AG09309 (cell line): ENCODE measurements at regions not wholly inside any gene's neighbourhood (a gene's known extent, or its start where the extent isn't known, plus 50 kb on each side); places are given as distances from the start of the nearest gene placed in this dataset.

ENCODE experiments used
- DNase-seq: peaks from one replicate; pipeline ENCODE4 v3.0.0-alpha.2; 2010; ENCODE audit warnings: low read depth
- H3K4me3 ChIP-seq: 2 replicates; pipeline ENCODE4 v1.5.1; 2011; ENCODE audit warnings: mild to moderate bottlenecking, low read depth, low read length, moderate library complexity; ENCODE audit not compliant: control insufficient read depth
- TF ChIP-seq, protein P1 (sequence below): IDR thresholded peaks from 2 replicates; pipeline ENCODE4 v1.5.1; 2011; ENCODE audit warnings: mild to moderate bottlenecking, low read depth, low read length, inconsistent platforms; ENCODE audit not compliant: insufficient read depth, control insufficient read depth; ENCODE audit errors: missing control alignments

DNA sequence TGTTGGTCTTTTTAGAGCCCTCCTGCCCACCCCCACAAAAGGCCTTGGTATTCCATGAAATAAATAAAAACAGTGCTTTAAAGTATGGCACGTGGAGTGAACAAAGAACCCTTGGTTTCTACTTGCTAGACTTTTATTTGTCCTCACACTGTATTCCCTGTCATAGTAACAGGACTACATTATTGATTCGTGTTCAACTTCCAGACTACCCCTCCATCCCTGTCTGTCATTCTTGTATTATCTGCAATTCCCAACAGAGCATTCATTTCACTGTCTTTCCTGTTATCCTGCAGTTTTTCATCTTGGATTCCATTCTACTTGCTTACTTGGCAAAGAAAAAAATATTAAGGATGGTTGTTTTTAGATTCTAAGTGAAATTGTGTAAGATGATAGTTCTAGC, 307.4 kb upstream of the CNR1 start:
- TF ChIP-seq, protein P1, sequence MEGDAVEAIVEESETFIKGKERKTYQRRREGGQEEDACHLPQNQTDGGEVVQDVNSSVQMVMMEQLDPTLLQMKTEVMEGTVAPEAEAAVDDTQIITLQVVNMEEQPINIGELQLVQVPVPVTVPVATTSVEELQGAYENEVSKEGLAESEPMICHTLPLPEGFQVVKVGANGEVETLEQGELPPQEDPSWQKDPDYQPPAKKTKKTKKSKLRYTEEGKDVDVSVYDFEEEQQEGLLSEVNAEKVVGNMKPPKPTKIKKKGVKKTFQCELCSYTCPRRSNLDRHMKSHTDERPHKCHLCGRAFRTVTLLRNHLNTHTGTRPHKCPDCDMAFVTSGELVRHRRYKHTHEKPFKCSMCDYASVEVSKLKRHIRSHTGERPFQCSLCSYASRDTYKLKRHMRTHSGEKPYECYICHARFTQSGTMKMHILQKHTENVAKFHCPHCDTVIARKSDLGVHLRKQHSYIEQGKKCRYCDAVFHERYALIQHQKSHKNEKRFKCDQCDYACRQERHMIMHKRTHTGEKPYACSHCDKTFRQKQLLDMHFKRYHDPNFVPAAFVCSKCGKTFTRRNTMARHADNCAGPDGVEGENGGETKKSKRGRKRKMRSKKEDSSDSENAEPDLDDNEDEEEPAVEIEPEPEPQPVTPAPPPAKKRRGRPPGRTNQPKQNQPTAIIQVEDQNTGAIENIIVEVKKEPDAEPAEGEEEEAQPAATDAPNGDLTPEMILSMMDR = no peak

DNA sequence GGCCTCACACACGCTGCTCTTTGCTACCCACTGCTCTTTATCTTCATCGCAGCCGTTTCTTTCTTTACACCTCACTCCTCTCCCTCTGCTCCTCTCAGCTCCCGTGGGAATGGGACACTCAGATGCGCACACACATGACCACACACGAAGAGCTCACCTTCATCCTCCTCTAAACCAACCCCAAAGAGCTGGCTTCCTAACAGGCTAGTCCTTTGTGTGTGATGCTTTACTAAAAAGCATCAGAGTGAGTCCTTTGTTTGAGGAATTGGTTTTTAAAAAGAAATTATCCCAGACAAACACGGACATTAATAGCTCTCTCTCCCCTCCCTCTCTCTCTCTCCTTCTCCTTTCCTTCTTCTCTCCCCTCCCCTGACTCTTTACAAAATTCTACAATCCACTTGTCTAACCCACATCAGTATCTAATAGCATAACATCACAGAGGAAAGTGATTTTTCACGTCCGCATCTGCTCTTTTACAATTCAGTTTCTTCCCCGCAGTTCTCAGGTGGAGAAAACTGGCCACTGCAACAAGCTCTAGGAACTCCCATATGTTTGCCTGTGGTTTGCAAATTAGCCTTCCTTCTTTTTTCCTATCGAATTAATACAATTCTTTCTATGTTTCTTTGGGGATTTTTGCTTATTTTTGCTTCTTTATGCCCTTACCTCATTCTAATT, 306.8 kb upstream of the CNR1 start:
- H3K4me3 ChIP-seq = no peak overlapping the region
- no peak for DNase-seq
- TF ChIP-seq, protein P1 = no peak

More for the DNA sequence above, 307.4 kb upstream of the CNR1 start:
- no peak overlapping the region for H3K4me3 ChIP-seq
- no peak for DNase-seq

DNA sequence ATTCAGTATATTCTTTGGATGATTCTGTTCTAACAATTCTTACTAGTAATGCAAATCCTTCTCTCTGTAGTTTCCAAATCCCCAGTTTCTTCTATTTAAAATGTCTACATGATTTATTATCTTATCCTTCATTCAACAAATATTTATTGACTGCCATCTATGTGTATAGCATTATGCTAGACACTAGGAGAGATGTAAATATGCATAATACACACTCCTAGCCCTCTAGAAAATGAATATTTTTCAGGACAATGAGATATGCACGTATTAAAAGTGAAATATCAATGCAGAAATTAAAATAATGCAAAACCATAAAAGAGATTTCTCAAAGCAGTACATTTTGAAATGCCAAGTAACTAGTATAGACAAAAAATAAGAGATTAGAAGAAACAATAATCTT, 293.5 kb upstream of the CNR1 start:
- TF ChIP-seq, protein P1 = no peak
- no peak overlapping the region for H3K4me3 ChIP-seq
- DNase-seq = no peak

DNA sequence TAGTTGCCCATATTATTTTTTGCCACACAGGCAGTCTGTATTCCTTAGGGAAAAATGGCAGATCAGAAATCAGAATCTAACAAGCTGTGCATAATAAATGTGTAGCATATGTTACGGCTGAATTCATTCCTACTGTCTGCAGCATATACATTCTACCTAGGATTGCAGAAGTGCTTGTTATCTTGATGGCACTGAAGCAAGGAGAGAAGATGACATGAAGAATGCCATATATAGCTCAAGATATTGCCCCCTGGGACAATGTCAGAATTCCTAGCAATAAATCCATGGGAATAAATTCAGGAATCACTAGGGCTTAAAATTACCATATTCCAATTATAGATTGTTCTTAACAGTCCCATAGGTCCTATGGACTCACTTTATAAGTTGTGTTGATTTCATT, 293.0 kb upstream of the CNR1 start:
- TF ChIP-seq, protein P1 = no peak
- DNase-seq = no peak
- H3K4me3 ChIP-seq = no peak overlapping the region

DNA sequence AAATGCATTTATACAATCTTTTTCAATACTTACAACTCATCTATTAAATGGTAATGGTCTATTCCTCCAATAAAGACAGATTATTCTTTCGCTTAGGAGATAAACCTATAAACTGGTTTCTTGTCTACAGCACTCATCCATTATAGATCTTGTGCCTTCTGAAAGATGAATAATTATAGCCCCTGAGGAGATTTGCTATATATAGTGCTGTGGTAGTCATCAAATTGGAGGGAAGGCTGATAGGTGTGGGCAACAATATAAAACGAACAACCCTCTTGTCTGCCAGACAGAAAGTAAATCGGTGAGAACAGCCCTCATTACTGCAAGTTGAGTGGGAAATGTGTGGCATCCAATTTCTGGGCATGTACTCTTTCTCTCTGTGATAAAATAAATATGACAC, 292.5 kb upstream of the CNR1 start:
- TF ChIP-seq, protein P1 = no peak
- DNase-seq = no peak
- H3K4me3 ChIP-seq = no peak overlapping the region

DNA sequence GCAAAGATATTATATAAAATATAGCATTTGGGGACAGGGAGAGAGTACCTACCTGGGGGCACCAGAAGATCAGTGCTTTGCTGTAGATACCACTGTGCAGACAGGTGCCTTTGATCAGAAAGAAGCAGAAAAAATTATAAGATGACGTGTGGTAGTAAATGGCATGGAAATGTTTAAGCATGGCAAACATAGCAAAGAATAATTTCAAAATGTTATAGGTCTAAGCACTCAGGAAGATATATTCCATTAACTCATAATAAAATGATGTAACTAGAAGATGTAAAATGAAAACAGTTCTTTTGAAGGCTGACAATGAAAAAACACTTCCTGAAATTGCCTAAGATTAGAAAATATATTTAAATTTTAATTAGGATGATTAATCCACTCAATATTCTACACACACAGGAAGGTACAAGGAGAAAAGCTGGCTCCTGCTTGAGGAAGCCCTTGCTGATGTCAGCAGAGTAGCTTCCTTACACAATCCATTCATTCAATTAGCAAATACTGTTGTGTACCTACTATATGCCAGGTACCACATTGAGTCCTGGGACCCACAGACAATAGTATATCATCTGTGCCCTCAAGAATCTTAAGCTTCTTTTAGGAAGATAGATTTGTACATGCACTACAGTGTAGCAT, 290.2 kb upstream of the CNR1 start:
- no peak overlapping the region for H3K4me3 ChIP-seq
- DNase-seq = no peak
- TF ChIP-seq, protein P1 = no peak
